ENCODE measurements at regions not wholly inside any gene's neighbourhood (a gene's known extent, or its start where the extent isn't known, plus 50 kb on each side); places are given as distances from the start of the nearest gene placed in this dataset.

DNA sequence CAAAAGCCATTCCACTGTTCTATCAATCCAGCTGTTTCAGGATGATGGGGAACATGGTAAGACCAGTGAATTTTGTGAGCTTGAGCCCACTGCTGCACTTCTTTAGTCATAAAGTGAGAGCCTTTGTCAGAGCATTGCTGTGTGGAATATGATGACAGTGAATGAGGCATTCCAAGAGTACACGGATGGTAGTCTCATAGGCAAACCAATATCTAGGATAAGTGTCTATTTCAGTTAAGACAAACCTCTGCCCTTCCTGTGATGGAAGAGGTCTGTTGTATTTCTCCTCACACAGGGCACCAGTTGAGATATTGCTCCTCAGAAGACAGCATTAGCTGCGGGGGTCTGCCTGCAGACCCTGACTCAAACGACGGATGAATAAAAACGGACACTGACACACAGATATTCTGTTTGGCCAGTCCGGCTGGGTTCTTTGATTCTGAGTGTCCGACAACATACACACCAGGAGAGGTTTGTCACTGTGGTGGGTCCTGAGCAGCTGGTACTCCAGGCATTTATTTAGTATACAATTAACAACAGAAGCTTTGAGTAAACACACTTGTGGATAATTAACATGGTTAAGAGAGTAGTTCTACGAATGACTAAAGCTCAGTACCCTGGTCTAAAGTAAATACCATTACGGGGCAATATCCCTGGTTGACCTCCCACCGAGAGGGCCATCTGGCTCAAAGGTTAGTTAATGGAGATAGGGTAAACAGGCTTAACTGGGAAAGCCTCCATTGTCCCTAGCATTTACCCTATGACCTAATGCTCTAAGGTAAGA lies 121.7 kb downstream of the ZNF280B start:
- Histone ChIP-seq H3K4ac (replicated peaks; ENCODE audit: insufficient read length, low read depth, low read length) (no peak overlapping the region), H3K27ac (ENCODE audit: low read depth, low read length) (no peak overlapping the region), H2BK12ac (ENCODE audit: low read depth, low read length) (no peak overlapping the region), H3K23me2 (ENCODE audit: low read depth, low read length) (no peaks in the 10 kb centered on the region), H3K18ac (ENCODE audit: extremely low read depth, low read length) (no peak overlapping the region), H4K5ac (ENCODE audit: insufficient read length, low read depth, low read length) (no peak overlapping the region), H2BK120ac (replicated peaks; ENCODE audit: low read depth, low read length) (no peak overlapping the region), H2AK5ac (ENCODE audit: low read depth, low read length) (no peak overlapping the region), H2BK20ac (ENCODE audit: low read length) (no peak overlapping the region), H3K4me3 (ENCODE audit: extremely low read depth in 1 of 4, insufficient read depth in 2 of 4, low read depth in 3 of 4, low read length in 4 of 4) (no peak overlapping the region), H3K4me2 (ENCODE audit: insufficient read depth in 1 of 2, low read depth in 2 of 2, low read length in 2 of 2) (no peak overlapping the region), H3K23ac (ENCODE audit: insufficient read length) (no peak overlapping the region), H3K79me1 (ENCODE audit: low read depth, low read length) (no peaks in the 10 kb centered on the region), H2BK15ac (ENCODE audit: low read length) (no peak overlapping the region), H3K79me2 (ENCODE audit: control insufficient read depth in 1 of 2, insufficient read depth in 2 of 2, low read length in 2 of 2) (no peaks in the 10 kb centered on the region), H2AFZ (ENCODE audit: low read length) (no peak overlapping the region), H3K4me1 (replicated peaks in 1 of 4; ENCODE audit: control insufficient read depth in 3 of 4, insufficient read depth in 4 of 4, low read length in 3 of 4) (no peaks in the 10 kb centered on the region), H3K36me3 (ENCODE audit: control insufficient read depth in 2 of 4, insufficient read depth in 4 of 4, low read length in 3 of 4) (no peaks in the 10 kb centered on the region), H3K9ac (replicated peaks in 1 of 4; ENCODE audit: extremely low read depth in 1 of 4, low read depth in 3 of 4, low read length in 3 of 4) (no peak overlapping the region), H3K27me3 (replicated peaks in 1 of 4; ENCODE audit: control insufficient read depth in 3 of 4, extremely low read depth in 1 of 4, insufficient read depth in 3 of 4, low read length in 3 of 4) (peaks cover 79 to 99% (median 96%) of the 10 kb centered on the region in 4 experiments), H3K9me3 (ENCODE audit: insufficient read depth in 2 of 2, low read depth in 1 of 2, low read length in 1 of 2) (no peaks in the 10 kb centered on the region), H3K14ac (ENCODE audit: insufficient read length) (no peak overlapping the region), H2BK5ac (ENCODE audit: low read depth, low read length) (no peak overlapping the region), H3K56ac (replicated peaks; ENCODE audit: insufficient read length, low read depth, low read length) (no peak overlapping the region), H4K91ac (replicated peaks; ENCODE audit: insufficient read length, low read length) (no peak overlapping the region), H4K8ac (ENCODE audit: extremely low read depth, insufficient read depth, low read length) (no peak overlapping the region), H4K20me1 (replicated peaks in 1 of 2; ENCODE audit: control insufficient read depth in 1 of 2, insufficient read depth in 2 of 2, low read length in 2 of 2) (peaks cover 0 to 1% of the 10 kb centered on the region in 2 experiments)
- DNase-seq (ENCODE audit: low read depth in 1 of 2, low spot score in 2 of 2): no peak
- FAIRE-seq: no peak
- ChIA-PET CTCF (ENCODE audit: partially characterized antibody) (interaction anchor here (0.6 to 1.4 kb wide), 7 partner anchors 9 to 94 kb away, joined by 3 to 5 read pairs (median 3); no protein-coding TSS in a partner anchor), POLR2A (ENCODE audit: partially characterized antibody) (no interaction called here)
- no peak for TF ChIP-seq POU5F1 (IDR thresholded peaks at IDR 0.05; ENCODE audit: low read depth, low read length)
- WGBS, 2 experiments (ENCODE audit: extremely low coverage in 1 of 2, insufficient coverage in 1 of 2, insufficient read length in 1 of 2, insufficient replicate concordance in 2 of 2, low coverage in 1 of 2, low lambda C conversion rate in 2 of 2, missing lambda C conversion rate in 1 of 2): 75% methylated on average over 10 of the region's 10 CpGs; no CpG with 5 or more reads in 1 of the 2 experiments

All from H1 (cell line).